GM12891 (cell line): ENCODE measurements at regions not wholly inside any gene's neighbourhood (a gene's known extent, or its start where the extent isn't known, plus 50 kb on each side); places are given as distances from the start of the nearest gene placed in this dataset.

ENCODE experiments used
- POLR2A ChIP-seq: IDR thresholded peaks from 2 replicates; pipeline ENCODE4 v1.6.1; 2011; ENCODE audit warnings: low read depth, low read length, control low read depth
- SPI1 ChIP-seq: IDR thresholded peaks from 2 replicates; pipeline ENCODE4 v1.6.1; 2011; ENCODE audit warnings: low read depth, low read length, control low read depth

DNA sequence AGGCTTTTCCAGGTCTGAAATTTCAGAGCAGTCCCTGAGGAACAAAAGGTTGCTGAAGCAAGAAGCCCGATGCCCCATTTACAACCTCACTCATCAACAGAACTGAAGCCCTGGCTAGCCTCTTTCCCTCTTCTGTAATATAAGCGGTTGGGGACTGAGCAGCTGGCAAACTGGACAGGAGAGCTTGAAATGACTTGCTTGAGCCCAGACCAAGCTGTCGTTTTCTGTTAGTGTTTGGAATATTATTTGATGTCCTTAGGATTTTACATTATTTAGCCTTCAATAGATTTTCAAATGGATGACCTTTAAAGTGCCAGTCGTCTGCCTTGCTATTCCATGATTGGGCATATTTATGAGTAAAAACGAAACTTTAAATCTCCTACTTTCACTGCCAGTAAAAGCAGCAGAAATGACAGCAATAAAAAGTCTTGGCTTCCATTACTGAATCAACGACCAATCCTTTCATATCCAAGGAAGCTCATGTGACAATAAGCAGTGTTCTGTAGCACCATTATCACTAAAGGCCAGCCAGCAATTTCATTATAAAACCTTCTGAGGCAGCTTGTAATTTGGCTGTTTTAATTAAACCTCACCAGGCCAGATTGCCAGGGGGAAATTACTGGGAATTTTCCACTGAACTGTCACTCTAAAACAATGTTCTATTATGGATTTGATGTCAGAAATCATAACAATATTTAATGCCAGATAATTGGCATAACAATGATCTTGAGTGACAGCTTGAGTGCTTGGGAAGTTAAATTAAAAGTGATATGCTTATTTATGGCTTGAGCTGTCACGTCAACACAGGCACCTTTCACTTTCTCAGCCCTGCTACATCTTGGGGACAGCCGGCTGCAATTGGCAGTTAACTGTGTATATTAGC is 85.9 kb downstream of the LSMEM1 start:
- no peak for TF ChIP-seq SPI1
- TF ChIP-seq POLR2A: no peak
